ENCODE measurements at regions not wholly inside any gene's neighbourhood (a gene's known extent, or its start where the extent isn't known, plus 50 kb on each side); places are given as distances from the start of the nearest gene placed in this dataset.

- Histone ChIP-seq H3K36me3 (ENCODE audit: control insufficient read depth, insufficient read depth, low read length) (no peaks in the 10 kb centered on the region), H3K9me3 (ENCODE audit: control insufficient read depth, insufficient read depth, low read length) (no peaks in the 10 kb centered on the region), H3K4me3 (ENCODE audit: low read length) (no peak overlapping the region), H3K27ac (ENCODE audit: low read length) (no peak overlapping the region), H3K4me1 (ENCODE audit: control insufficient read depth, insufficient read depth, low read length) (no peaks in the 10 kb centered on the region), H3K27me3 (ENCODE audit: control insufficient read depth, insufficient read depth, low read length) (no peaks in the 10 kb centered on the region)
- Mint-ChIP-seq H3K4me3 (no peak overlapping the region), H3K27ac (no peak overlapping the region), H3K9me3 (no peaks in the 10 kb centered on the region), H3K4me1 (no peaks in the 10 kb centered on the region), H3K36me3 (no peaks in the 10 kb centered on the region), H3K27me3 (ENCODE audit: low read depth in 2 of 2) (peaks cover 2 to 11% of the 10 kb centered on the region in 2 donors)
- ATAC-seq (no peak), DNase-seq (no peak)
- intact Hi-C loops (cut with micrococcal nuclease): no loop called here
- TF ChIP-seq CTCF (IDR thresholded peaks at IDR 0.05): no peak
- WGBS (ENCODE audit: insufficient coverage): 92% methylated on average over 4 of the region's 4 CpGs
Measured at GRCh38 chr16:16887193-16887592, 508.3 kb downstream of the NPIPA7 start.

GRCh38 chr16:16890964-16891363 is 512.0 kb downstream of the NPIPA7 start:
- intact Hi-C loops (cut with micrococcal nuclease): no loop called here
- no peak overlapping the region for H3K27ac Mint-ChIP-seq
- H3K36me3 Mint-ChIP-seq: no peaks in the 10 kb centered on the region
- Histone ChIP-seq H3K4me3 (ENCODE audit: low read length) (no peak overlapping the region), H3K4me1 (ENCODE audit: control insufficient read depth, insufficient read depth, low read length) (no peaks in the 10 kb centered on the region), H3K27ac (ENCODE audit: low read length) (no peak overlapping the region), H3K9me3 (ENCODE audit: control insufficient read depth, insufficient read depth, low read length) (no peaks in the 10 kb centered on the region), H3K36me3 (ENCODE audit: control insufficient read depth, insufficient read depth, low read length) (no peaks in the 10 kb centered on the region), H3K27me3 (ENCODE audit: control insufficient read depth, insufficient read depth, low read length) (no peaks in the 10 kb centered on the region)
- H3K4me3 Mint-ChIP-seq: no peak overlapping the region
- ATAC-seq (no peak), DNase-seq (no peak)
- no peaks in the 10 kb centered on the region for H3K9me3 Mint-ChIP-seq
- 86% methylated on average over 2 of the region's 2 CpGs for WGBS (ENCODE audit: insufficient coverage)
- H3K4me1 Mint-ChIP-seq: no peaks in the 10 kb centered on the region
- peaks cover 15 to 24% of the 10 kb centered on the region in 2 donors for H3K27me3 Mint-ChIP-seq (ENCODE audit: low read depth in 2 of 2)
- no peak for TF ChIP-seq CTCF (IDR thresholded peaks at IDR 0.05)

GRCh38 chr16:16904601-16905000 is 525.7 kb downstream of the NPIPA7 start:
- H3K4me3 ChIP-seq (ENCODE audit: low read length): no peak overlapping the region
- peaks cover 6 to 7% of the 10 kb centered on the region in 2 donors for H3K9me3 Mint-ChIP-seq
- no peaks in the 10 kb centered on the region for H3K27me3 ChIP-seq (ENCODE audit: control insufficient read depth, insufficient read depth, low read length)
- H3K27ac Mint-ChIP-seq: no peak overlapping the region
- H3K4me1 ChIP-seq (ENCODE audit: control insufficient read depth, insufficient read depth, low read length): no peaks in the 10 kb centered on the region
- ATAC-seq (no peak), DNase-seq (no peak)
- H3K27me3 Mint-ChIP-seq (ENCODE audit: low read depth in 2 of 2): peaks cover 9 to 18% of the 10 kb centered on the region in 2 donors
- H3K27ac ChIP-seq (ENCODE audit: low read length): no peak overlapping the region
- H3K4me3 Mint-ChIP-seq: no peak overlapping the region
- WGBS (ENCODE audit: insufficient coverage): 100% methylated on average over 1 of the region's 1 CpG
- H3K9me3 ChIP-seq (ENCODE audit: control insufficient read depth, insufficient read depth, low read length): peaks cover 2% of the 10 kb centered on the region
- no peak for TF ChIP-seq CTCF (IDR thresholded peaks at IDR 0.05)
- no peaks in the 10 kb centered on the region for H3K4me1 Mint-ChIP-seq
- H3K36me3 Mint-ChIP-seq: peaks cover 12% of the 10 kb centered on the region
- intact Hi-C loops (cut with micrococcal nuclease): no loop called here
- H3K36me3 ChIP-seq (ENCODE audit: control insufficient read depth, insufficient read depth, low read length): no peaks in the 10 kb centered on the region

GRCh38 chr16:16905850-16906249 is 526.9 kb downstream of the NPIPA7 start:
- no peak for TF ChIP-seq CTCF (IDR thresholded peaks at IDR 0.05)
- Mint-ChIP-seq H3K27ac (no peak overlapping the region), H3K27me3 (ENCODE audit: low read depth in 2 of 2) (peaks cover 0 to 15% of the 10 kb centered on the region in 2 donors), H3K4me3 (no peak overlapping the region), H3K4me1 (no peaks in the 10 kb centered on the region), H3K9me3 (peaks cover 2 to 3% of the 10 kb centered on the region in 2 donors), H3K36me3 (no peaks in the 10 kb centered on the region)
- ATAC-seq (no peak), DNase-seq (no peak)
- Histone ChIP-seq H3K36me3 (ENCODE audit: control insufficient read depth, insufficient read depth, low read length) (no peaks in the 10 kb centered on the region), H3K9me3 (ENCODE audit: control insufficient read depth, insufficient read depth, low read length) (peaks cover 2% of the 10 kb centered on the region), H3K27ac (ENCODE audit: low read length) (no peak overlapping the region), H3K4me1 (ENCODE audit: control insufficient read depth, insufficient read depth, low read length) (no peaks in the 10 kb centered on the region), H3K4me3 (ENCODE audit: low read length) (no peak overlapping the region), H3K27me3 (ENCODE audit: control insufficient read depth, insufficient read depth, low read length) (no peaks in the 10 kb centered on the region)
- intact Hi-C loops (cut with micrococcal nuclease): no loop called here
- WGBS (ENCODE audit: insufficient coverage): 74% methylated on average over 2 of the region's 3 CpGs

All from natural killer cell (primary cell).